ENCODE measurements at regions not wholly inside any gene's neighbourhood (a gene's known extent, or its start where the extent isn't known, plus 50 kb on each side); places are given as distances from the start of the nearest gene placed in this dataset.
A peak's percentile ranks its signal among the peaks of the same experiment; 100 is the strongest.
"Not testable (repeated sequence)": the region's sequence is repeated elsewhere in the genome, so short reads cannot be mapped to it uniquely, and the experiment has no call there.

DNA sequence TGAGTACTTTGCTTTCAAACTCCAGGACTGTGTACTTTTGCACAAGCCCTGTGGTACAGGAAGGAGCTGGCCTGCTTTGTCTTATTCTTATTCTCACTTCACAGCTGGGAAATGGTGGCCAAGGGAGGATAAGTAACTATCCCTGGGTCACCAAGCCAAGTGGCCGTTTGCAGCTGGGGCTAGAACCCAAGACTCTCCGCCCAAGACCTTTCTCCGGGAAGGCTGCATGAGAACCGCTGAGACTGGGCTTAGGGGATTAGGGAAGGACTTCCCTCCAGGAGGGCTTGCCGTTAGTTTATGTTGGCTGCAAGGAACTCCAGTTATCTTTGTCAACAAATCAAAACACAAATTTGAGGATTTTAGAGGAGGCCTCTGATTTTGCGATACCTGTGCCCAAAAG lies 109.5 kb upstream of the ADRA1D start:
- no peak for DNase-seq

DNA sequence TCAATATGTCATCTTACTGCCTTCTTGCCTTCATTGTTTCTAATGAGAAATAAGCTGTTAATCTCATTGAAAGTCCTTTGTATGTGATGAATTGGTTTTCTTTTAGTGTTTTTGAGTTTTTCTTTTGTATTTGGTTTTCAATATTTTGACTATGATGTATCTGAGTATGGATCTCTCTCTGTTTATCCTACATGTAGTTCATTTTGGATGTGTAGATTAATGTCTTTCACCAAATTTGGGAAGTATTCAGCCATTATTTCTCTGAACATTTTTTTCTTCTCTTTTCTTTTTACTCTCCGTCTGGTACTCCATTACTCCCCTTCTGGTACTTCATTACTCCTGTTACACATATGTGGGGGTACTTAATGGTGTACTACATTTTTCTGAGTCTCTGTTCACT lies 103.3 kb upstream of the ADRA1D start:
- DNase-seq: no peak

DNA sequence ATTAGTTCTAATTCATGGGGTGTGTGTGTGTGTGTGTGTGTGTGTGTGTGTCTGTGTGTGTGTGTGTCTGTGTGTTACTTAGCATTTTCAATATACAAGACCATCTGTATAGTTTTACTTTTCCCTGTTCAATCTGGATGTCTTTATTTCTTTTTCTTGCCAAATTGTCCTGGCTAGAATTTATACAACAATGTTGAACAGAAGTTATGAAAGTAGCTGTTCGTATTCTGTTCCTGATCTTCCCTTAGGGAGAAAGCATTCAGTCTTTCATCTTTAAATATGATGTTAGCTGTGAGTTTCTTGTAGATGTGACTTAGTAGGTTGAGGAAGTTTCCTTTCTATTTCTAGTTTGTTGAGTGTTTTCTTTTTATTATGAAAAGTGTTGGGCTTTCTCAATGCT lies 101.0 kb upstream of the ADRA1D start:
- no peak for DNase-seq

DNA sequence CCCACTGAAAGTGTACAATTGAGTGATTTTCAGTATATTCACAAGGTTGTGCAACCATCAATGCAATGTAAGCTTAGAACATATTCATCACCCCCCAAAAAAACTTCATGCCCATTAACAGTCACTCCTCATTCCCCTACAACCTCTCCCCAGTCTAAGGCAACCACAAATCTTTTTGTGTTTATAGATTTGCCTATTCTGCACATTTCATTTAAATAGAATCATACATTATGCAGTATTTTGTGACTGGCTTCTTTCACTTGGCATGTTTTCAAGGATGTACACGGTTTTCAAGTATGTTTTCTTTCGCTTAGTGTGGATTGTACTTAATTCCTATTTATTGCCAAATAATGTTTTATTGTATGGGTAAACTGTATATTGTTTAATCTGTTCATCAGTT lies 95.6 kb upstream of the ADRA1D start:
- DNase-seq: no peak

DNA sequence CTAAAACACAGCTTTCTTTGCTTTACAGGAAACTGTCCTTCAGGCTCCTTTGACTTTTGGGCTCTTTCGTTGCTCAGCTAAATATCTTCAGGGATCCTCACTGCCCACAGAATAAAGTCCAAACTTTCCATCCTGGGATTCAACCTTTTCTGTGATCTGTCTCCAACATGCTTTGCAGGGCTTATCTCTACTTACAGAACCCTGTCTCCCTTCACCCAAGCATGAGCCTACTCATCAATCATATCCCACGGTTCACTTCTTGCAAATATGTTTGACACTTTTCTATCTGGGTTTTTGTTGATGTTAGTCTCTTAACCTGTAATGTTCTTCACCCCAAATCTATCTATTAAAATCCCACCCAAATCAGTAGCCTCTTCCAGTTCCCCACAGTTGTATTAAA lies 93.5 kb upstream of the ADRA1D start:
- no peak for DNase-seq

DNA sequence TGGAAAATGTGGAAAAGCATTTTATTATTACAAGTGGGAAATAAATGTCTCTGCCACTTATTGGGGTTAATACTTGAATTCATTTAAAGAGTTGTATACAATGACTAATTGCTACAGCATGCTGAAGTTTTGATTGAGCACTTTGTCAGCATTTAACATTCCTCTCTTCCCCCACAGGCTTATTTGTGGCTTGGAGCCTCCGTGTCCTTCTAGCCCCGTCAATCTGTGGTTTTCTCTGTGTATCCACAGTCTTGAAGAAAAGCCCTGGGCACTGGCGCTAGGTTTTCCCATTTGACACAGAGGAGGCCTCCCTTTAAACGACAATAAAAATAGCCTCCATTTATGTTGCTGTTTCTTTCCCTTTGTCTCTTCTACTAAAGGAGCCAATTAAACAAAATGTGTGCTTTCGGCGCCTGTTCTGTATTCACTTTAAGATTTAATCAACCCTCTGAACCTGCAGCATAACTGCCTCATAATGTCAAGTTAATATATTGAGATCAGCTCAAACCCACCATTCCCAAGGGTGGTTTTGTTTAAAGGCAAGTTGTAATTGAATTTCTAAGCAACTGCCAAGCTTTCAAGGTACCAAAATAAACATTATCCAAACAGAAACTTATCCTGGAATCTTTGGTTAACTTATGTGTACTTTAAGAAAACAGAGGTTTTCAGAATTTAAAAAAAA lies 92.9 kb upstream of the ADRA1D start:
- DNase-seq: no peak

DNA sequence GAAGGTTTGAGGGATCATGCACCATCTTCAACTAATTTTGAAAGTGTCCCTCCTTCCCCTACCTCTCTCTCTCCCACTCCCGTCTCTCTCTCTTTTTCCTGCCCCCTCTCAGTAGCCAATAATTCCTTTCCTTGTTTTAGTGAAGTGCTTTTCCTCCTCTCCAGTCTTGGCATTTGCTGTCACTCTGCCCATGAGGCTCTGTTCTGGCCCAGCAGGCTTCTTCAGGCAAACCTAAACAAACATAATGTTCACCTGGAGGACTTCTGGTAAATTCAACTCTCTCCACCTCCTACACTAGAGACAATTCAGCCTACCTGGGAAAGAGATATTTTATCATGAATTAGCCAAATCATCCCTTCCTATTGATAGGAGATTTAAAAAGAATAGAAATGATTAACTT lies 86.6 kb upstream of the ADRA1D start:
- no peak for DNase-seq

DNA sequence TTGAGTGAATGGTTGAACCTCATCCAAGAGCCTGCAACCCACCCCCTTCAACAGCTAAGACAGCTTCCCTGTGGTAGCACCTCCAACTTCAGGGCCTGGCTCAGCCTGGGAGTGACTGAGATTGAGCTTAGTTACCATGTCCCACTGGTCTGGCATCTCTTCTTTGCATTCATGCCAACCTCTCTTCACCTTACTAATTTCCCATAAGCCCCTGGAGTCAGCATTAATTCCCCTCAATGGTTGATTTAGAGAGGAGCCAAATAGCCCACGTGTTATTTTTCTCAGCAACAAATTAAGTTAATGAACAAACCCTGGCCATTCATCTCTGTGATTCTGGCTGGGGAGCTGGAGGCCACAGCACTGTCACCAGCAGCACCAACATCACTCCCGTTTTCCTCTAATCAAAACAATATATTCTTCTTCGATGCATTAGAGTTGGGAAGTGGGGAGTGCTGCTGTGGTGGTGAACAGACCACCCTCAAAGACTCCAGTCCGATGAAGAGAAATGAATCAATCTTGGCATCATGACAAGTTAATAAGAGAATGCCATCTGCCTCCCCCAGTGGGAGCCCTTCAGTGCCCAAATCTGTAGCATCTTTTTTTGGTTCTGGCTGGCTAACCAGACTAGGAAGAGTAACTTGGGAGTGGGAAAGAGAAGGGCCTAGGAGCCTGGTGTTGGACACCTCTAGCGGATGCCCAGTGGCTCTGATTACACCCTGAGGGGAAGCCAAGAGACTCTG lies 83.2 kb upstream of the ADRA1D start:
- DNase-seq: no peak

DNA sequence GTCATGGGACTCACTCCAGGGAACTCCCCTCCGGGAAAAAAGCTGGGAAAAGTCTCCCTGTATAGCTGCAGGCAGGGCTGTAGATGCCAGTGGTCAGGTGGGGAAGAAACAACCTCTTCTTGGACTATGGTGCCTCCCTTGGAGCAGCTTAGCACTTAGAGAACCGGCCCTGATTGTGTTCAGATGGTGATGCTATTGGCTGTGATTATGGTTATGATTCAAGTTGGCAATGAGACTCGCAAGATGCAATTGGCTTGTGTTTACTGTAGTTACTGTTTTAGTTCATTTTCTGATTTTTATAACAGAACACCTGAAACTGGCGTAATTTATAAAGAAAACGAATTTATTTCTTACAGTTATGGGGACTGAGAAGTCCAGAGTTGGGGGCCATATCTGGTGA lies 80.9 kb upstream of the ADRA1D start:
- DNase-seq: no peak

DNA sequence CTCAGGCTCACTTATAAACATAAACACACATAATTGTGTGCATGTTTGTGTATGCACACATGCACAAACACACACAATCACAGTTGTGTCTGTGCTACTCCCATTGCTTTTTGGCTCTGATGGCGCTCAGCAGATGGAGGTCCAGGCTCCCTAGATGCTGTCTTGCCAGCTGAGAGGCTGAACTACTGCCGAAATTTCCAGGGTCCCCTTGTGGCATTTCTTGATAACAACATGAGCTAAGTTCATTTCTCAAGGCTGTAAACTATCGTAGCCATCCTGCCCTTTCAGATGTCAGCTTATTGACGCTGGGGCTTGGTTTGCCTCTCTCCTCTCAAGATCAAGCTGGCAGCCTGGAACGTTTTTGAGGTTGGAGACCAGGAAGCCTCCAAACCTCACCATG lies 80.1 kb upstream of the ADRA1D start:
- DNase-seq: no peak

DNA sequence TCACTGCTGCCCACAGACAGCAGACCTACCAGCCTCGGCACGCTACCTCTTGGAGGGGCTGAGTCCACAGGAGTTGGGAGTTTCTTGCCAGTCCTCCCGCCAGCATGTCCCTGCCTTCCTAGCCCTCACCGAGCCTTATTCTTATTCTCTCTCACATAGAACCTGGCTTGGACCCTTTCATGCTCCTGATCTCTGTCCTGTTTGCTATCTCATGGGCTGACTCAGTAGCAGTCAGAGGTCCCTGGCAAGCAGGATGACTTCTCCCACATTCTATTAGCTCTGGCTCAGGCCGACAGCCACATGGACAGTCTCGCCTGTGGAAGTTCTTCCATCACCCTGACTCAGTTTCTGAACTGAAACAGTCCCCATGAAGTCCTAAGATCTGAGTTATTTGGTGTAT lies 79.5 kb upstream of the ADRA1D start:
- no peak for DNase-seq

DNA sequence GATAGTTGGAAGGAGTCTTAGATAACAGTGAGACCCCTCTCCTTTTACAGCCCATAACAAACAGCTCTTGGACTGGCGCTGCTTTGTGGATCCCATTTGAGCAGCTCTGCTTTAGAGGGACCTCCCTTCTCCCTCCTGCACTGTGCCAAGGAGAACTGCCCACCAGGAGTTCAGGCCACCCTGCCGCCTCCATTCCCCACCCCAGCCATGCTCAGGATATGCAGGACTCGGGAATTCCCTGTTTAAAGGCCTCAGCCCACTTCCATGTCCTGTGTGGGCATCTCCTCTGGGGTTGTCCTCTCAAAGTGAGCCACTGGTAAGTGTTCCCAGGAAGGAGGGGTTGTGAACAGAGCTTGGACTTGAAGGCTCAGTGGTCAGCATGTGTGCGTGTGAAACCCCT lies 78.9 kb upstream of the ADRA1D start:
- DNase-seq: no peak

DNA sequence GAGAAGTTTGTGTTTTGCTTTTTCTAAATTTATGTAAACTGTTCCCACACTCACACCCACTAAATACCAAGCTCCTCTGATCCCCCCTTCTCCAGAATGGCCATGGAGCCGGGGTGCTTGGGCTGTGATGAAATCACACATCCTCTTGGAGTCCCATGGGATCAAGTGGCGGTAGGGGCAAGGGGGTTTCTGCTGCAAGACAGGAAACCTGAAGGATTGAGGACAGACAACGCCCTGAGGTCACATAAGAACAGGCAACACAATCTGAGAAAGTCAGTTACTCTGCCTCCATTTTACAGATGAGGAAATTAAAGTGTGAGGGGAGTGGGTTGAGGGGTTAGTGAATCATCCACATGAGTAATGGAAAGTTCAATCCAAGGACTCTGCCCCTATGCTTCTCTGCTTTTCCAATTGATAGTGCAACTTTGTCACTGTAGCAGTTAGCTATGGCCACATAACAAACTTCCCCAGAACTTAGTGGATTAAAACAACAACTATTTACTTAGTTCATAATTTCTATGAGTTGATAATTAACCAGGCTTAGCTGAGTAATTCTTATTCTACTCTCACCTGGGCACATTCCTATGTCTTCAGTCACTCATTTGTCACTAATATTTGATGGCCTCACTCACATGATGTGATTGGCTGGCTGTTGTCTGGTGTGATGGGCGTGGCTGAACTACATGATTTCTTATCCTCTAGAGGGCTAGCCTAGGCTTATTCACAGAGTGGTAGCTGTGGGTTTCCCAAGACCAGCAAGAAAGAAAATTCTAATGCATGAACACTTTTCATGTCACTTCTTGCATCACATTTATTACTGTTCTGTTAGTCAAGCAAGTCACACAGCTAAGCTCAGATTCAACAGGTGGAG lies 77.3 kb upstream of the ADRA1D start:
- no peak for DNase-seq

DNA sequence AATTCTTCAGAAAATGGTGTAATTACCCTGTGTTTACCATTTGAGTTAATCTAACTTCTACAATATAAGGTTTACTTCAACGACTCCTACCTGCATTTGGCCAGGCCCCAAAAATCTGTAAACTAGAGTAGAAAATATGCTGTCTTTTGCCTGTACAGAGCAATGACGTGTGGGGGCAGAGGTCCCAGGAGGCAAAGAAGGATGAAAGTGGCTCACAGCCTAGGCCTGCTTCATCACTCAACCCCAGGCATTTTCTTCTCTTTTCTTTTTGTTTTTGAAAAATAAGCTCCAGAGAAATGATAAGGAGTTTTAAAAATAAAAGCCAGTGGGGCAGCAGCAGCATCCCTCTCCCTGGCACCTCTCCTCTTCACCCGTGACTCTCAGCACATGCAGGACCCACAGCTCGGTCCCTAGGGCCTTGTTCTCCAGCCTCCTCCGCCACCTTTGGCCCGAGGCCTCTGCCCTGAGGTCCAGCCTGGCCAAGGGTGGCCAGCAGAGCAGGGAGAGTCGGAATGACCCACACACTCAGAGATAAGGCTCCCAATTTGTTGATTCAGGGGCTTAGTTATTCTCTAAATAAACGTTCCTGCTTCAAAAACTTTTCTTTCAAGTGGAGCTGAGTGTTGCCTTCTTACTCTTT lies 76.6 kb upstream of the ADRA1D start:
- DNase-seq: no peak

DNA sequence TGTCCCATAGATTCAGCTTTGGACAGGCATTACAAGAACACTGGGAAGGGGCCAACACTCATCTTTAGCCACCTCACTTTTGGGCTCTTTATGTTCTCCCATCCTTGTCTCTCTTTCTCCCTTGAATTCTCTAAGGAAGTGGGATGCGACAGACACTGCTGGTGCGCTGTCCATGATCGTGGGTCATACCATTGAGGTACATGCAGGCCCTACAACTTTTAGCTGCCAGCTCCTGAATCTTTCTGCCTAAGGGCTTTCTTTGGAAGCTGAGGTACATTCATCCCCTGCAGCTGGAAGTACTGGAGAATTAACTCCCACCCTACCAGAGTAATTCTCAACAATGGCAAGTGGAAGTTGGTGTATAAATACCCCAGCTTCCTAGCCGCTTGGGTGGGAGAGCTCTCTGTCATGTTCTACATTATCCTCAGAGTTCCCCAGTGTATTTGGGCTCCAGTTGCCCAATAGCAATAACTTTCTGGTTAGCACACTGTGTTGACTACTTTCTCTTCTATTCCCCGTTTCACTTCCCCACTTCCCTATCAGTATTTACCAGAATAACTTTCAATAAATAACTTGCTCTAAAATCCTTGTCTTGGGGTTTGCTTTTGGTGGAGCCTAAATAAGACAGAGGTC lies 75.6 kb upstream of the ADRA1D start:
- DNase-seq: no peak

DNA sequence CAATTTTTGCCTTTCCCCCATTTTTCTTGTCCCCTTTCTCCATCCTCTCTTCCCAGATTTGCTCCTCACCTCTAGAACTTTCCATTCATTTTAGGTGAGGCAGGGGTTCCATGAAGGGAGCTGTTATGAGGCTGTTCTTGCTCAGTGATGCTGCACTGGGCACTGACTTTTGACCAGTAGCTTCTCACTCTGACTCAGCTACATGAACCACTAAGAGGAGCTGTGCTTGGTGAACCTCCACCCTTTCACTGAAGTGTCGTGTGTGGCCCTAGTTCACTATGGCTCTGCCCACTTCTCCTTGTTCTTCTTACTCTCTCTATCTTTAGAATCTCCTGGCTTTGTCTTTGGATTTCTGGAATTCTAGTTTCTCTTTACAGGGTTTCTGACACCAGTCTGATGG lies 73.4 kb upstream of the ADRA1D start:
- no peak for DNase-seq

DNA sequence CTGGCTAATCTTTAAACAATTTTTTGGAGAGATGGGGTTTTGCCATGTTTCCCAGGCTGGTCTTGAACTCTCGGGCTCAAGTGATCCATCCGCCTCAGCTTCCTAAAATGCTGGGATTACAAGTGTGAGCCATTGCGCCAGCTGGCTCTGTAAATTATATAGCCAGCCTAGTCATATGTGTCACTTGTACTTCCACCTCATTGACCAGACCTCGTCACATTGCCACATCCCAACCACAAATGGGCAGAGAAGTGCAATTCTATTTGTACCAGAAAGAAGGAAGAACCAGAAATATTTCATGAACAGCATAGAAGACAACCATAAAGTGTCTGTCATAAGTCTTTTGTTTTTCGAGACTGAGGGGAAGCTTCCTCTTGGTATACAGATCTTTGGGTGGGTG lies 71.2 kb upstream of the ADRA1D start:
- DNase-seq: no peak

DNA sequence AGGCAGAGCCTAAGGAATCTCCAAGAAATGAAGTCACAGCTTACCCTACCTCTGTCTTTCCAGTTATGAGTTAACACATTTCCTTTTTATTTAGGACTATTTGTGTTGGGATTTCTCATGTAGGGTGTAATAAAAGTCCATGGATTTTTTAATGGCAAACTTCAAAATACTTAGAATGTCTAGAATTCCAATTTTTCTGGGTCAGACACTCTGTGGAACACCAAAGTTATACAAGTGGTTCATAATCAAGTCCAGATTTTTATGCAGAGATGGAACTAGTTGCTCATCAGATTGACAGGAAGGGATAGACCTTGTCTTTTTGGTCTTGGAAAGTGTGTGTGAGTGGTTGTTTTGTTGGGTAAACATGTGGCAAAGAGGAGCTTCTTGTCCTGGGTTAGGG lies 69.8 kb upstream of the ADRA1D start:
- DNase-seq: no peak

DNA sequence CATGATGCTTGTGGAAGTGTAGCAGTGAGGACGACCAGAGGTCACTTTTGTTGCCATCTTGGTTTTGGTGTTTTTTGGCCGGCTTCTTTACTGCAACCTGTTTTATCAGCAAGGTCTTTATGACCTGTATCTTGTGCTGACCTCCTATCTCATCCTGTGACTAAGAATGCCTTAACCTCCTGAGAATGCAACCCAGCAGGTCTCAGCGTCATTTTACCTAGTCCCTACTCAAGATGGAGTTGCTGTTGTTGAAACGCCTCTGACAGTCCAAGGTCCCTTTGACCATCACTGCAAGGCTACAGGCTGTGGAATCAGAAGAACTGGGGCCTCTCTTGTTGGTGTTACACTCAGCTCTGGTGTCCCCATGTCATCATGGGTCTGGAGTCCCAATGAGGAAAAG lies 61.5 kb upstream of the ADRA1D start:
- DNase-seq: not testable (repeated sequence)

DNA sequence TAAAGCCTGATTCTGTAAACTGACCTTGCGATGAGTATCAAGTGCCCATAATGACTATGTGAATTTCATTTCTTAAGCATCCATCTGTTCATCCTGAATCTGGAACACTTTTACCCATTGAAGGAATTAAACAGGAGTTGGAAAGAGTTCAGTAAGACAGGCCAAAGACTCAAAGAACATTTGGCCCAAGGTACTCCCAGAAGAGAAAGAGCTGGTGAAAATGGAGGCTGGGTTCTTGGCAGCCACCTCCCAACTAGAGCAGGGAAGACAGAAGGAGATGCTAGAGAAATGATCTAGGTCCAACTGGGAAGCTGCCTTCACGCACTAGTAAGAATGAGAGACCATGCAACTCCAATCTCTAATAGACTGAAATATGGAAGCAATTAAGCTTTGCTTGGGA lies 57.1 kb upstream of the ADRA1D start:
- peak in 1 of 51 donors; percentile 0 for DNase-seq

DNA sequence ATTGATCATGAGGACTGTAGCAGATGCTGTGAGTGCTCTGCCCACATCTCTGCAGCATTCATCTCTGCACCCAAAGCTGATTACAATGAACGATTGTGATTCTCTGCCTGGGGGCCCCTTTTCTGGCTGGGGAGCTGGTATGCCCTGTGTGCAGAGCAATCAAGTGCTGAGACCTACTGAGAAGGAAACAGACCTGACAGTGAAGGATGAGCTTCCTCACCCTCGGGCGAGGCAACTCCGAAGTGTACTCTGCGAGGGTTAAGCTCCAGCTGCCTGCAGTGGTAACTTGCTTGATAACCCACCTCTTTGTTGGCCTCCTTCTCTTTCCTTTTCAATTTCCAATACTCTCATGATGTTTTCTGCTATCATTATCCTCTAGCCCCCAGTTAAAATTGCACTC lies 56.0 kb upstream of the ADRA1D start:
- no peak for DNase-seq

DNA sequence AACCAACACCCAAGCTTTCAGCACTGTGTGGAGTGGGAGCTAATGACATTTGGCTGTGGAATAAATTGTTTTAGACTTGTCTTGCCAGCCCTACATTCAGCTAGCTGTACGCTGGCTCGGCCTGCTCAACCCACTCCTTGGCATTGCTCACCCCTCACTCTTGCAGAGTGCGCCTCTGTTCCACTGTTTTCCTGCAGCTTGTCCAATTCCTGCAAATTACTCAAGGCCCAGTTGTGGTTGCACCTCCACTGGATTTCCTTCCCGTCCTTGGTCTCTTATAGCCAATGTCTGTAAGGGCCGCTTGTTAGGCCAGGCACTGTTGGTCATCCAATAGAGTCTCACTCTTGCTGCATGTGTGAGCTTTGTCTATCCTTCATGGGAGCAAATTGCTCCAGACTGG lies 55.5 kb upstream of the ADRA1D start:
- DNase-seq: peak in 10 of 51 donors; percentile 0 to 19 (median 4)
